GM12878 (cell line): ENCODE measurements at regions not wholly inside any gene's neighbourhood (a gene's known extent, or its start where the extent isn't known, plus 50 kb on each side); places are given as distances from the start of the nearest gene placed in this dataset.

Experiments
- ATAC-seq: fragments of 200-7000 bp; cut with Tn5 transposase; 3 replicates; pipeline ENCODE4 v1.9.1; 2020; ENCODE audit warnings: mild to moderate bottlenecking, moderate library complexity
- BruUV-seq: library from RNA; stranded (reverse); fragments of 400-500 nt; replicated peaks from 2 replicates; lab custom pipeline; 2021; lab: Mats Ljungman, UMichigan
- CTCF ChIA-PET: fragments of 300-600 bp; sonication (Branson Sonifier 250); formaldehyde crosslinking; extraction: SDS; loops from one replicate; lab custom pipeline; 2021; ENCODE audit warnings: inconsistent platforms; lab: Yijun Ruan, JAX
- POLR2A ChIA-PET: fragments of 350-600 bp; formaldehyde crosslinking; extraction: SDS; loops from one replicate; lab custom pipeline; 2021; ENCODE audit warnings: inconsistent platforms; lab: Charles Lee
- RAD21 ChIA-PET: fragments of 300-600 bp; sonication (Branson Sonifier 250); formaldehyde crosslinking; loops from one replicate; lab custom pipeline; 2023; ENCODE audit warnings: antibody characterized with exemption; ENCODE audit not compliant: unreplicated experiment; lab: Charles Lee
- SMC1A ChIA-PET: fragments of 300-600 bp; sonication (Branson Sonifier 250); formaldehyde crosslinking; loops from one replicate; lab custom pipeline; 2023; ENCODE audit not compliant: unreplicated experiment, uncharacterized antibody; lab: Charles Lee
- DNase-seq: peaks from one replicate; pipeline ENCODE4 v3.0.0-alpha.2; 2011; ENCODE audit warnings: low read depth, low spot score
- FAIRE-seq: peaks from 3 replicates; lab custom pipeline; 2011; peaks lifted over from hg19 to GRCh38; lab: Jason Lieb, UNC
- H2AFZ ChIP-seq: 2 replicates; pipeline ENCODE4 v1.6.0; 2011; ENCODE audit warnings: low read depth, low read length, control low read depth; ENCODE audit not compliant: control insufficient read depth
- H3K27ac ChIP-seq: 2 replicates; pipeline ENCODE4 v1.5.1; 2011; ENCODE audit warnings: control low read depth; ENCODE audit not compliant: control insufficient read depth, insufficient read depth
- H3K27me3 ChIP-seq, 2 experiments: replicated peaks in 1 of 2; 2 replicates each; pipeline versions ENCODE4 v1.6.0 to v1.6.1; 2011; ENCODE audit warnings: low read length in 1 of 2; ENCODE audit not compliant: control insufficient read depth in 2 of 2, insufficient read depth in 2 of 2
- H3K36me3 ChIP-seq, 2 experiments: 2 replicates each; pipeline ENCODE4 v1.5.1; 2011; ENCODE audit warnings: low read length in 1 of 2; ENCODE audit not compliant: control insufficient read depth in 2 of 2, insufficient read depth in 2 of 2
- H3K4me1 ChIP-seq: 2 replicates; pipeline ENCODE4 v1.6.1; 2011; ENCODE audit warnings: mild to moderate bottlenecking, low read length, moderate library complexity, mixed read lengths; ENCODE audit not compliant: control insufficient read depth, insufficient read depth
- H3K4me2 ChIP-seq: 2 replicates; pipeline ENCODE4 v1.6.0; 2011; ENCODE audit warnings: control low read depth; ENCODE audit not compliant: control insufficient read depth, insufficient read depth
- H3K4me3 ChIP-seq: fragments of 200-600 bp; sonication (generic); 2 replicates; pipeline ENCODE4 v1.5.1; 2016
- H3K79me2 ChIP-seq: 2 replicates; pipeline ENCODE4 v1.6.0; 2011; ENCODE audit warnings: low read length; ENCODE audit not compliant: control insufficient read depth, insufficient read depth
- H3K9ac ChIP-seq: 2 replicates; pipeline ENCODE4 v1.8.0; 2011; ENCODE audit warnings: low read length, control low read depth, mixed read lengths; ENCODE audit not compliant: control insufficient read depth, insufficient read depth
- H3K9me3 ChIP-seq: replicated peaks from 3 replicates; pipeline ENCODE4 v1.5.1; 2011; ENCODE audit warnings: mild to moderate bottlenecking, low read length; ENCODE audit not compliant: control insufficient read depth, insufficient read depth
- H4K20me1 ChIP-seq: 2 replicates; pipeline ENCODE4 v1.6.0; 2011; ENCODE audit not compliant: control insufficient read depth, insufficient read depth
- ATF3 ChIP-seq: IDR thresholded peaks from 2 replicates; pipeline ENCODE4 v1.6.1; 2011; ENCODE audit warnings: low read depth, mild to moderate bottlenecking, low read length, moderate library complexity, borderline replicate concordance; ENCODE audit errors: extremely low read depth
- MEF2A ChIP-seq: IDR thresholded peaks from 2 replicates; pipeline ENCODE4 v1.6.1; 2011; ENCODE audit warnings: low read depth, mild to moderate bottlenecking, low read length, moderate library complexity; ENCODE audit not compliant: insufficient read depth
- NFIC ChIP-seq: IDR thresholded peaks from 2 replicates; pipeline ENCODE4 v1.6.1; 2012; ENCODE audit warnings: low read depth, mild to moderate bottlenecking, inconsistent platforms, low read length, moderate library complexity
- NR2F1 ChIP-seq: fragments of 450-650 bp; conservative IDR thresholded peaks from 2 replicates; pipeline ENCODE4 v1.6.1; 2017; ENCODE audit warnings: mild to moderate bottlenecking
- RELB ChIP-seq: fragments of 450-650 bp; IDR thresholded peaks from 2 replicates; pipeline ENCODE4 v1.6.1; 2017; ENCODE audit warnings: low read depth, mild to moderate bottlenecking, moderate library complexity
- TBL1XR1 ChIP-seq: IDR thresholded peaks from 2 replicates; pipeline ENCODE4 v1.6.1; 2012; ENCODE audit warnings: low read depth, low read length, improper control_type of control experiment
- ZNF384 ChIP-seq: IDR thresholded peaks from 2 replicates; pipeline ENCODE4 v1.6.1; 2012; ENCODE audit warnings: low read depth, mild to moderate bottlenecking, low read length, improper control_type of control experiment, borderline replicate concordance
- WGBS: methylation state at CpG from one replicate; pipeline ENCODE4 v1.1.6; 2016; ENCODE audit warnings: low lambda C conversion rate; ENCODE audit not compliant: insufficient replicate concordance, insufficient coverage; ENCODE audit errors: missing lambda C conversion rate; 5-methylcytosine and 5-hydroxymethylcytosine counted together
- in situ Hi-C: fragments of 300-500 bp; cut with MboI; formaldehyde crosslinking; loops from 9 replicates; pipeline ENCODE4 v1.14.3; 2018; ENCODE audit warnings: mixed read lengths
- intact Hi-C: fragments of 100-400 bp; cut with micrococcal nuclease; formaldehyde crosslinking; loops from one replicate; pipeline ENCODE4 v1.14.2; 2022; ENCODE audit not compliant: unreplicated experiment
- TF ChIP-seq, protein P1 (sequence below): IDR thresholded peaks from 2 replicates; pipeline ENCODE4 v1.6.1; 2011; ENCODE audit warnings: low read depth, low read length, improper control_type of control experiment, borderline replicate concordance
- TF ChIP-seq, protein P2 (sequence below): IDR thresholded peaks from 2 replicates; pipeline ENCODE4 v1.6.1; 2011; ENCODE audit warnings: borderline replicate concordance, low read depth, mild to moderate bottlenecking, moderate library complexity, mixed read lengths, low read length; ENCODE audit not compliant: insufficient read depth; ENCODE audit errors: extremely low read length

- TF ChIP-seq, protein P1, sequence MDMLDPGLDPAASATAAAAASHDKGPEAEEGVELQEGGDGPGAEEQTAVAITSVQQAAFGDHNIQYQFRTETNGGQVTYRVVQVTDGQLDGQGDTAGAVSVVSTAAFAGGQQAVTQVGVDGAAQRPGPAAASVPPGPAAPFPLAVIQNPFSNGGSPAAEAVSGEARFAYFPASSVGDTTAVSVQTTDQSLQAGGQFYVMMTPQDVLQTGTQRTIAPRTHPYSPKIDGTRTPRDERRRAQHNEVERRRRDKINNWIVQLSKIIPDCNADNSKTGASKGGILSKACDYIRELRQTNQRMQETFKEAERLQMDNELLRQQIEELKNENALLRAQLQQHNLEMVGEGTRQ, result no peak
- TF ChIP-seq MEF2A, result no peak
- TF ChIP-seq ZNF384, result no peak
- TF ChIP-seq RELB, result no peak
- TF ChIP-seq, protein P2, sequence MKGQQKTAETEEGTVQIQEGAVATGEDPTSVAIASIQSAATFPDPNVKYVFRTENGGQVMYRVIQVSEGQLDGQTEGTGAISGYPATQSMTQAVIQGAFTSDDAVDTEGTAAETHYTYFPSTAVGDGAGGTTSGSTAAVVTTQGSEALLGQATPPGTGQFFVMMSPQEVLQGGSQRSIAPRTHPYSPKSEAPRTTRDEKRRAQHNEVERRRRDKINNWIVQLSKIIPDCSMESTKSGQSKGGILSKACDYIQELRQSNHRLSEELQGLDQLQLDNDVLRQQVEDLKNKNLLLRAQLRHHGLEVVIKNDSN, result no peak
- TF ChIP-seq NFIC, result no peak
- no peak for TF ChIP-seq TBL1XR1
Observed at GRCh38 chr13:33917190-33917589, 99.2 kb downstream of the RFC3 start (continued).

DNA sequence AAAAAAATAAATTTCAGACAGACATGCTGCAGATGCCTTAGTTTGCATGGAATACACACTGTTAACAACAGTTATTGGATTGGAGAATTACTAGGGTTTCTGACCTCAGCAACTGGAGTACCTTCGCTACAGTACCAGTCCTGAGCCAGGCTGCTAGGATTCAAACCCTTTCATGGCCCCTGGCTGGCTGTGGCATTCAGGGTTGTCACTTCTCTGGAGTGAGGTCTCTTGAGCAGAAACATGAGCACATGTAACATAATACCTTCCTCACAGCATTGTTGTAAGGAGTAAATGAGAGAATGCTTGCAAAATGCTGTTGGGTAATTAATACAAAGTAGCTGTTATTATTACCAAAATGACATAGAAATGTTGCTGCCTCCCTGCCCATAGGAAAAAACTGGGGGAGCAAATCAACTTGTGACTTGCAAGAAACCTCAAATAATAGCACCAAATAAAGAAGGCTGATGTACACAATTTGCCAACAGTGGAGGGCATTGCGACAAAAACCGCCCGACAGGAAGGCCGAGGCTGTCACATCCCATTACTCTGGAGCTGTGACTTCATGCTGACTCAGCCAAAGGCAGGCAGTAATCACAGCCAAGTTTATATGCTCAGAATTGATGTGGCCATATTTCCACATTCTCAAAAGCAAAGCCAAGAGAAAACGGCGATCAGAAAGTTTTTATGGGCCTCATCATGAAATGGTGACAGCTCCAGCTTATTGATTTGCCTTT is 100.4 kb downstream of the RFC3 start:
- Histone ChIP-seq H3K9me3 (no peaks in the 10 kb centered on the region), H3K4me3 (no peak overlapping the region), H3K36me3 (no peaks in the 10 kb centered on the region), H3K4me1 (no peaks in the 10 kb centered on the region), H3K27ac (no peak overlapping the region), H3K27me3 (no peaks in the 10 kb centered on the region), H2AFZ (no peak overlapping the region), H3K79me2 (no peaks in the 10 kb centered on the region), H3K9ac (no peak overlapping the region), H4K20me1 (no peaks in the 10 kb centered on the region), H3K4me2 (no peak overlapping the region)
- ChIA-PET SMC1A (no interaction called here), RAD21 (no interaction called here), CTCF (no interaction called here), POLR2A (no interaction called here)
- no peak for TF ChIP-seq ATF3
- TF ChIP-seq NR2F1, result no peak
- in situ Hi-C loops, result no loop called here
- 97% methylated on average over 7 of the region's 7 CpGs for WGBS
- FAIRE-seq (no peak), DNase-seq (no peak), ATAC-seq (no peak)
- intact Hi-C loops, result no loop called here
- no TSS peak for BruUV-seq
